ENCODE measurements at regions not wholly inside any gene's neighbourhood (a gene's known extent, or its start where the extent isn't known, plus 50 kb on each side); places are given as distances from the start of the nearest gene placed in this dataset.

DNA sequence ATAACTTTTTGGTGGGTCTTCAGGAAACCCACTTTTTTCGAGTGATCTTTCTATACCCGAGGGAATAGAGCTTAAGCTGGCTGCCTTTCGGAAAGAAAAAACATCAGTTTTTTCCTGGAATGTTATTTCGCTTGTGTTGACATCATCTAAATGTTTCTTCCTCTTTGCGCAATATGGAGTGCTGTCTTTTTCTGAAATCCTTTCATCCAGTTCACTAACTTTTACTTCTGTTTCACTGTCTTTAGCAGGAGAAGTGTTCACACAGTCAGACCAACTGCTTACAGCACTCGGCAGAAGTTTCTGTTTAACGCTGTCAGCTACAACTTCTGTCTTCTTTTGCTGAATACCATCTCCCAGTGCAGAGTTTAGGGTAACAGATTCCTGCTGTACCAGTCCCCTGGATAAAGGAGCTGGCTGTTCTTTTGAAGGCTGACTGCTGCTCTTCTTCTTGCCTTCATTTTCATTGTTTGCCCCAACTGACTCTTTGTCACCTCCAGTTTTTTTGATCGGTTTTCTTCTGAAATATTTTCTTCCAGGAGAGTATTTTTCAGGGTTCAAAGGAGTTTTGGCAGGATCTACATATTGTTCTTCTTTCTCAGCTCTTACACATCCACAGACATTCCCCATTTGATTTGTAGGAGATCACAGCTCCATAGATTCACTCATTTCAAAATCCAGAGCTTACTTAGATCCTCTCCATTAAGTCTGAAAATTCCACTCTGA lies 50.0 kb upstream of the DST start:
- TF ChIP-seq, protein P1, sequence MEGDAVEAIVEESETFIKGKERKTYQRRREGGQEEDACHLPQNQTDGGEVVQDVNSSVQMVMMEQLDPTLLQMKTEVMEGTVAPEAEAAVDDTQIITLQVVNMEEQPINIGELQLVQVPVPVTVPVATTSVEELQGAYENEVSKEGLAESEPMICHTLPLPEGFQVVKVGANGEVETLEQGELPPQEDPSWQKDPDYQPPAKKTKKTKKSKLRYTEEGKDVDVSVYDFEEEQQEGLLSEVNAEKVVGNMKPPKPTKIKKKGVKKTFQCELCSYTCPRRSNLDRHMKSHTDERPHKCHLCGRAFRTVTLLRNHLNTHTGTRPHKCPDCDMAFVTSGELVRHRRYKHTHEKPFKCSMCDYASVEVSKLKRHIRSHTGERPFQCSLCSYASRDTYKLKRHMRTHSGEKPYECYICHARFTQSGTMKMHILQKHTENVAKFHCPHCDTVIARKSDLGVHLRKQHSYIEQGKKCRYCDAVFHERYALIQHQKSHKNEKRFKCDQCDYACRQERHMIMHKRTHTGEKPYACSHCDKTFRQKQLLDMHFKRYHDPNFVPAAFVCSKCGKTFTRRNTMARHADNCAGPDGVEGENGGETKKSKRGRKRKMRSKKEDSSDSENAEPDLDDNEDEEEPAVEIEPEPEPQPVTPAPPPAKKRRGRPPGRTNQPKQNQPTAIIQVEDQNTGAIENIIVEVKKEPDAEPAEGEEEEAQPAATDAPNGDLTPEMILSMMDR (conservative IDR thresholded peaks at IDR 0.05) = no peak
- no peak for TF ChIP-seq ZFX (IDR thresholded peaks at IDR 0.05)
- no peak overlapping the region for H3K27ac ChIP-seq
